Left colon (tissue), 2 donors: ENCODE measurements at regions not wholly inside any gene's neighbourhood (a gene's known extent, or its start where the extent isn't known, plus 50 kb on each side); places are given as distances from the start of the nearest gene placed in this dataset.

Experiments
- ATAC-seq: fragments of 200-7000 bp; cut with Tn5 transposase; one replicate; pipeline ENCODE4 v1.9.1; 2020; ENCODE audit warnings: mild to moderate bottlenecking, moderate library complexity
- DNase-seq, 2 donors: peaks; one replicate each; pipeline ENCODE4 v3.0.0-alpha.2; 2020
- intact Hi-C, 2 donors: fragments of 100-400 bp; cut with DNase I in 1 of 2; cut with micrococcal nuclease in 1 of 2; formaldehyde crosslinking; loops; one replicate each; pipeline versions ENCODE4 v1.11.2 to v1.14.0; 2022; cut with DNase I, micrococcal nuclease
- donor health status: DM: no; HTN: no; CAD: no.
- donor health status: DM: yes; HTN: yes; CAD: no.

DNA sequence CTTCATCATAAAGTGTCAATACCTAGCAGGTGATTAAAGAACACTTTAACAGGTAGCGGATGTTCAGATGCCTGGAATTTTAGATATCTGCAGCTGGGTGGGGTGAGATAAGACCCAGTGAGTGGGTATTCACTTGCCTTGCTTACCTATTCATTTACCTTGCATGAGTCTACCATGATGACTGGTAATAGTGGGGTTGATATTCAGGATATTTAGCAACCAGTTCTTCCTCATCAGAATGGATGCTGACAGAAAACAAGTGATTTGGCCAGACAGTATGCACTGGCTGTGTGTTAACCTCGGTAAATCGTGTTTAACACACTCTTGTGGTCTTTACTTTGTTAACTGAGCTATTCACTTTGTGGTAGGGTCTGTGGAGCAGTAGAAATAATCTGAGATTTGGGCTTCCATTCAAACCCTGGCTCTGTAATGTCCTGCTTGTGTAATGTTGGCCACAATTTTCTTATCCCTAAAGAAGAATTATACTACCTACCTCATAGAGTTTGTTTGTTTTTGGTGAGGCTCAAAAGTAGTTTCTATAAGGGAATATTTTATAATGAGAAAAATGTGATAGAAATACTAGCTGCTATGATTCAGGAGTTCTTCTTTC, 391.9 kb upstream of the TBL1XR1 start:
- DNase-seq: no peak
- intact Hi-C loops: no loop called here
- ATAC-seq: no peak

DNA sequence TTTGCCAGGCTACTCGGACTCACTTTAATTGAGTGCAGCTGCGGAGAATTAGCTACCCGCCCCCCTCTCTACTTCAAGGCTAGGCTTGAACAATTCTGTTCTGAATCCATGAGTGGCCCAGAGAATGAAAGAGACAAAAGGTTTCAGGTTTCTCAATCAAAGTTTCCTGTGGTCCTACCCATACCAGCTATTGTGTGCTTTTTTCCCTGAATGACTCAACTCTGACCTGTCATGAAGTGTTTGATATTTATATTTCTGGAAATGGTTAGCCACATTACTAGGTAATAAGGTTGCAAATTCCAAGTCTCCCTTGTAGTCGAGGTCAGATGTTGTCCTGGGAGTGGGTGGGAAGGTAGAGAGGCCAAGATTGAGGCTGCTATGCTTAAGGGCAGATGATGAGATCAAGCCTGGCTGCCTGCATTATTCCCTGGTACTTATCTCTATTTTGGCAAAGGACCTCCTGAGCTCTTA, 392.7 kb upstream of the TBL1XR1 start:
- DNase-seq (no peak), ATAC-seq (peak; percentile 84)
- intact Hi-C loops: no loop called here

DNA sequence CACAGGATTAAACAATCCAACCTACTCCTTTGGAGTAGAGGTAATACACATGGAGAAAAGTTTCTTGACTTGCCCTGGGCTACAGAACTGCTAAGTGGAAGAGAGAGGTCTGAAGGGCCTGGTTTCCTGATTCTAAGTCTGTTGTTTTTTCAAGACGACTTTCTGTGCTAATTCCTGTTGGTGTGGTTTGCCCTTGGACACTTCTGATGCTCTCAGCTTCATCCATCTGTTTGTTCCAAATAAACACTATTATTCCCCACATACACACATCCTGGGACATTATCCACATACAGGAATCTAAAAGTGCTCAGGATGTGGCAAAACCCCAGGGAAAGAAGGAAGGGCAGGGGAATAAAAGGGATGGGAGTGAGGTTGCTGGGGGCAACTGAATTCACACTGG, 393.5 kb upstream of the TBL1XR1 start:
- intact Hi-C loops: no loop called here
- no peak for ATAC-seq

DNA sequence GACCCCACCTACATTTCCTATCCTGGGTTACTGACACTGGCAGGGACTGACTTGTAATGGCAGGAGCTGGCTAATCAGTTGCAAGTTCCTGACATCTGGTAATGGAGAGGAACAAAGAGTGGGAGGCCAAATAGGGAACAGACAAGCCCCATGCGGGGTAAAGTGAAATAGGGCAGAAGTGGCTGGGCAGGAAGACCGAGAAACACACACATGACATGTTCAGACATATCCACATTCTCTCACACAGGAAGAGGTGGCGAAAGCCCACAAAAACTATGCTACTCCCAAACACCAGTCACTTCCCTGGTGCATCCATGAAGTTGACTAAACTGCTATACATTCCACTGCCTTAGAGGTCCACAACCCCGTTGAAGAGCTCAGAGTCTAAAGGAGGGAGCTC, 394.1 kb upstream of the TBL1XR1 start:
- DNase-seq: no peak
- intact Hi-C loops: no loop called here
- no peak for ATAC-seq

More for the DNA sequence above, 393.5 kb upstream of the TBL1XR1 start:
- no peak for DNase-seq

DNA sequence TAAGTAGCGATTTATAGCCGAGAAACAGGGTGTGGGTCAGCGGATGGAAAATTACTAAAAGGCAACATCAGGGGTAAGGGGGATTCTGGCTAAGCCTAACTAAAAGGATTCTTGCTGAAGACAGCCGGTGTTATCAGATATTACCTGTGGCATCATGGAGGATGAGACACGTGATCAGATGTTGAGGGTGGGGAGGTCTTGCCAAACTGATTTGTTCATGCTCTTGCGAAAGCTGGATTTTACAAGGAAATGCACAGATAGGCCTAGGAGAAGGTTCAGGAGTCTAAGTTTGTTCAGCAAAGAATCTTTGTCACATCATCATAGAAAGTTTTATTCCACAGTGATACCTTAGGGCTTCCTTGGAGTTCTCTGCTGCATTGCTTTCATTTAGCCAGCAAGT, 396.8 kb upstream of the TBL1XR1 start:
- intact Hi-C loops: no loop called here
- peak; percentile 56 for ATAC-seq
- DNase-seq: no peak

DNA sequence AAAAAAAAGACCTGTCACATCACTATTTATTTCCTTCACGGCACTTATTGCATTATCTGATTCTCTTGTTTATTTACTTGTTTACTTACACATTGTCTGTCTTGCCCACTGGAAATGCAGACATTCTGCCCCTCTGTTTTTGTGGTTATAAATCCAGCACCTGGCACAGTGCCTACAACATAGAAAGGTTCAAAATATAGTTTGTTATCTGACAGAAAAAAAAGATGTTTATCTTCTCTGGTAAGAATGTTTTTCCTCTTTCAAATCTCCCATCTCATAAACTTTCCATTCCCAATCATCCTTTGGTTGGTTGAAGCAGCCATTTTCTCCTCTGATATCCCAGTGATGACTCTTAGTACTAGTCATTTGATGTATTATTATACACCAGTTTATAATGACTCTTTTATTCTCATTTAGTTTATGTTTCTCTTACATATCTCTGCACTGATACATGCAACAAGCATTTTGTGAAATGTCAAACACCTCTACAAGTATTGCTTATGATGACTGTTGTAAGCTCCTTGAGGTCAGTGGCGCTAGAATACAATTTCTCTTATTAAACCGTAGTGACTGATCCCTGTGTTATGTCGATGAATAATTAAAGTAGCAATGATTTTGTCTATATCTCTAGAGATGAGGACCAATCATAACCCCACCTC, 398.4 kb upstream of the TBL1XR1 start:
- no peak for ATAC-seq
- intact Hi-C loops: no loop called here
- DNase-seq: no peak

DNA sequence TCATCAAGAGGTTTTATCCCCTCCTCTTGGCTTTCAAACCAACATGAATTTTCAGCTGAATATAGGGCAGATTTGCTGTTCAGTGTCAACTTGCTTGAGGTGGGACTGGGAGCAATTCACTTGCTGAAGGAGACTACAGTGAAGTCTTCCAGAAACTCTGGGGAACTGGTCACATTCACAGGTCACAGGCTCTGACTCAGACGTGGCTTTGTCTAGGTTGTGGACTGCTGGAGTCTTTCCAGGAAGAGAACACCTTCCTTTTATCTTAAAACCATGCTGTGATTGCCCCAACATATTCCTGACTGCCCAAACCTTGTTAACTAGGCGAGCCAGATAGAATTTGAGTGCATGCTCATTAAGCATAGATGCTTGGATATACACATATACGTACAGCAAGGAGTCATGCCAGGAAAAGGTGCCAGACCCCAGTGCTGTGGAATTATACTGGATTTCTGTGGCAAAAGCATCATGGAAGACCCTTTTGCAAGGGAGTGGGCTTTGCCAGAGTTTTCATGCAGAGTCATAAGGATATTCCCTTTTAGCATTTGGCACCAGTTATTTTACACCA, 399.1 kb upstream of the TBL1XR1 start:
- DNase-seq: no peak
- intact Hi-C loops: no loop called here
- peak; percentile 52 for ATAC-seq

DNA sequence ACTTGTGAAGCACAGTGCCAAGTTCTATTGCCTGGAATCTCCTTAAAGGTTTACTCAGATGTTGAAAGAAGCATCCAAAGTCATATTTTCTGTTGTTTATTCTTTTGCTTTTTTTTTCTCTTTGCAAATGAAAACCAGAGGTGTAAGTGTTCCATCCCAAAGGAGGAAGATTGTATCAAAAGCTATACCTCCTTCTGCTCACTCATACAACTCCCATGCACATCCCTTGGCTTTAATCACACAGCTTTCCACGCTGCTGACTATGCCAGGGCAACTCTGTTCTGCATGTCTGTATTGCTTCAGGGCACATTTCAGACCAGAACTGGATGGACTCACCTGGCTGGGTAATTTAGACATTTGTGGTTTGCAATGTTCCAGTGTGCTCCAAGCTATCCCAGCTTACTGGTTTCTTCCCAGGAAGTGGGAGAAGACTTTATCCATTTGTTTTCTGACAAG, 399.6 kb upstream of the TBL1XR1 start:
- ATAC-seq: no peak
- no peak for DNase-seq
- intact Hi-C loops: no loop called here

DNA sequence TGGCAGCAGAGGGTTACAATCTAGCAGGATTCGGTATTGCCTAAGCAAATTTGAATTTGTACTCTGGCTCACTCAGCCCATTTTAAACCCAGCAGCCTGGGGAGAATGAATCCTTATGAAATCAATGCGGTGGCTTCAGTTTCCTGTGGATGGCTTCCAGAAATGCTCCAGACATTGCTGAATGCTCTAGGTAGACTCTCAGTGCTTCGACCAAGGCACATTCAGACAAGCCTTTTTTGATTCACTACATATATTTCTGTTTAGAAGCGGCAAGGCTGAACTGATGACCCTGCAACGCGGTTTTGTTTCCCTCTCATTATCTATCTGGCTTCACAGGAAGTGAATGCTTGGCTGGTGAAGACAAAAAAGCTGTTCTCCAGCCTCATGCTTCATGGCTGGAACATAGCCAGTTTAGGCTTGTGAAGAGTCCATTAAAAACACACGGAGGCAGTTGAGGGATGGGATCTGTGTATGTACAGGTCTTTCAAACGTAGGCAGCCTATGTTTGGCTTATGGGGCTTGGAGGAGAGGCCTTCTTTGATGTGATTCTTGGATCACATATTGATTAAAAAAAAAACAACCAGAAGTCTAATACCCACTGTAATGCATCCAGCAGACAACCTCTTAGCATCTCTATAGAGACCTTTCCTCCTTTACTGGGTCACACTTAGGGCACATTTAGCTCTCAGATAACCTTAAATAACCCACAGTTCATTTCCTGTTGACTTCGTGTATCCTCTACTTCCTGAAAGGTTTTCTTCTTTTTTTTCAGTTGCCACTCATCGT, 400.2 kb upstream of the TBL1XR1 start:
- intact Hi-C loops: no loop called here
- DNase-seq: peak in 1 of 2 donors; percentile 21
- ATAC-seq: peak; percentile 68

DNA sequence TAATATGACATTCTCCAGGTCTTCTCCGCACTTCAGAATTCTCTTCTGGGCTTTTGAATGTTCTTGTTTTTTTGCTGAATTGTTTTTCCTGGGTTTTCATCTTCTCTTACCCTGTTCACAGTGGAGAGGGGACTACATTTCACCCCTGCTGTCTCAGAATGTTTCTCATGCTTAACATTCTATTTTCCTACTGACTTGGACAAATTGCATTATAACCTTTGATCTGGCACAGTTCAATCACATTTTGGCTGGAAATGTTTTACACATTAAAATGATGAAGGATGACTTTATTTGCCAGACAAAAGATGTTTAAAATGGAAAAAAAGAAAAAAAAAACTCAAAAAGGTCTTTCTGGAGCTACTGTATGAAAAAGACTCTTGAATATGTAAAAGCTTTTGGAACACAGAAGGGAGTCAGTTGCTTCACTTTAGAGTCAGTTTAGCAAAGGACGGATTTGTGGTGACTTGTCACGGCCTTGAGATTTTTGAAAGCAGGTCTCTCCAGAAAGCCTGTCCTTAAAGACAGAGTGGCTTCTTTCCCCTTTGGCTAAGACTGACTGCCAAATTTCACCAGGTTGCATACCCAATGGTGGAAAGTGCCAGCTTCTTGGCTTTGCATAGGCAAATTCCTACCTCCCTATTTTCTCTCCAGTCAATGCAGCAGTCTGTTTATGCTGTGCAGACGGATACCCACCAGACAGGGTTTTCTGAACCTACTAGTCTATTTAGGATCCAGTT, 401.0 kb upstream of the TBL1XR1 start:
- no peak for ATAC-seq
- no peak for DNase-seq
- intact Hi-C loops: no loop called here

DNA sequence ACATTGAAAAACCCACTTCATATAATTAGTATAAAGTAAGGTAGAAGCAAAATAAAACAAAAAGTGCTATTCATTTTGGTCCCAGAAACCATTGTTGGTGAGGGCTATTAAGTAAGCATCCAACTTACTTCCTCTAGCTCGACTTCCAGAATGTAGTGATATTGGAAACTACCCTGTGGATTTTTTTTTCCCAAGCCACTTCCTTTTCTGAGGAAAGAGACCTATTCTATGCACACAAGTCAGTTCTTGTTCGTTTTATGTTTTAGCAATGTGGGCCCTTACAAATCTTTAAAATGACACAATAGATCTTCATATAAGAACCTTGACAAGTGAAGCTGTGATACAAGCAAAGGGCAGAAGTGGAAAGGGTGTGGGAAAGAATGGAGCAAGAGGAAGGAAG, 402.0 kb upstream of the TBL1XR1 start:
- no peak for DNase-seq
- ATAC-seq: no peak
- intact Hi-C loops: no loop called here

DNA sequence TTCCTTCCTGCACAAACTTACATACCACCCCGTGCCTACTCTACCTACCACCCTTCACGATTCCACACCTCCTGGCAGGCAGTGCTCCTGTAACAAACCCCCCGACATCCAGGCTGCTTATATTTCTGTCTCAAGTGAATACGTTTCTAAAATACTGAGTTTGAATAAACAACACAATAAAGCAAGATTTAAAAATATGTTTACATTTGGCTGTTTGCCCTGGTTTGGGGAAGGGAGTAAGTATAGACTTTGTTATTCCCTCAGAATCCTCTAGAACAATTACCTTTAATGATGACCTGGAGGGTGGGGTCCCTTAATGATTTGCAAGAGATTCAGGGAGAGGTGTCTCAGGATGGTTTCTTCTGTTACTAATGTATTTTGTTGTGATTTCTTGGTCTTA, 402.6 kb upstream of the TBL1XR1 start:
- ATAC-seq (no peak), DNase-seq (no peak)
- intact Hi-C loops: no loop called here

DNA sequence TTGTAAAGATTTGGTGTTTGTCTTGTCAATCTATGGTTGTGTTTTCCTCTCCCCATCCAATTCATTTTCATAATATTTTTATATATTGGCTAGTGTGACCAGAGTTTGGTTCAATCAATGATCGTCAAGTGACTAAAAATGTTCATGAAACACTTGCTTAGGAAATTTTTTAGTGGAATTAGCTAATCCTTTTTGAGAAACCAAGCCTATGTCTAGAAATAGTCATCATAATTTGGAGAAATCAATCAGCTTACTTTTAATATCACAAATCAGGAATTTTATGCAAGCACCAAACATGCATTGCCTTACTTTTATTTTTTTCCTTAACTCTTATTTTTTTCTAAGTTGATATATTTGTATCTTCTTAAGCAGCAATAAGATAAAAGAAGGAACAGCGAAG, 403.1 kb upstream of the TBL1XR1 start:
- intact Hi-C loops: no loop called here
- ATAC-seq (no peak), DNase-seq (no peak)

DNA sequence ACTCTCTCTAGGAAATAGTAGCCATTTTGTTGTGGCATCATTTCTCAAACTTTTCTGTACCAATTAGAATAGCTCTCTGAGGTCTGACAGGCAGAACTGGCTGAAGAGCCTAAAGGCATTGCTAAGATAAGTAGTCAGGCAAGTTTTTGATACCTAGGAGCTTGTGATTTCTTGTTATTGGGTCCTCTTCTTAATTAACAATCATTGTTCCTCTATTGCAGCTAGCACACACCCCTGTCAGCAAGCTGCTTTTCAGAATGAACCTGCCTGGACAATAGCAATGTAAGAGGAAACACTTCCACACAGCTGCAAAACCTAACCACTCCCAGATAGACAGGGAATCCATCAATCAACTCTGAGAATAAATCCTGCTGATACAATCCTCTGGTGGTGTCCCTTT, 403.9 kb upstream of the TBL1XR1 start:
- ATAC-seq (no peak), DNase-seq (no peak)
- intact Hi-C loops: no loop called here

DNA sequence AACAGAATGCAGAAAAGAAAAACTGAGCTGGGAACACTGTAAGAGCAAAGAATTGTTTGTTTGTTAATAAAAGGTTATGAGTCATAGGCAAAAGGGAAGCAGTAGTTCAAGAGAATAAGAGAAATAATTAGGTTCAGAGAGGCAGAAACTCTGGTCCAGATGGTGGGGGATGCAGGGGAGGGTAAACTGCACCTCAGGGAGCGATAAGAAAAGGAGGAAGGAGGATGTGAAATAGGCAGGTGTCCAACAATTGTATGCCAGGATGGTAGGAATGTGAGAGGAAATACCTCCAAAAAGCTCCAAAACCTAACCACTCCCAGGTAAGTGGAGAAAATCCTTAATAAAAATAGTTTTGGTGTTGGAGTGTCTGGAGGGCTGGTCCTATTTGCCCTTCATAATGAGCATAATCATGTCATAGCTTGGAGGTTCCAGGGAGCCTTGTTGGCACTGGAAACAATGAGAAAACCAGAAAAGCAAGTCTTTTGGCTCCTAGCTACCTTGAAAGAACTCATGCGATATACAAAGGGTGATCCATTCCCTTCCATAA, 405.4 kb upstream of the TBL1XR1 start:
- intact Hi-C loops: no loop called here
- DNase-seq (no peak), ATAC-seq (peak; percentile 53)

DNA sequence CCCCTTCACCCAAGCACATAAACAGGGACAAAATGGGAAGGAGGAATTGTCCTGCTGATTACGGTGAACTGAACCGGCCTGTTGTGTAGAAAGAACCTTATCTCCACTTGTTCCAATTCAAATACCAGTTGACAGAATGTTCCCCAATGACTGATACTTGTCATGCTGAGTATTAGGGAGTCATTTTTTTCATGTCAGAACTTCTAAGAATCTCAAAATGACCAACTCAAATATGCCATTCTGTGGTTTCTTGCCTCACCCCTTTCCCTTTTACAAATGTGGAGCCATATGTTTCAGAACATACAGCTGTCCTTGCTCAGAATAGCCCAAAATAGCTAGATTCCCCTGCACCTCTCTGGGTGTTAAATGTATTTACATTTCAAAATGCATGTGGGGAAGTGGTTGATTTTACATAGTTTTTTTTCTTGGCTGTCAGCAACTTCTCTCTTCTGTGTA, 405.9 kb upstream of the TBL1XR1 start:
- intact Hi-C loops: no loop called here
- ATAC-seq: no peak

DNA sequence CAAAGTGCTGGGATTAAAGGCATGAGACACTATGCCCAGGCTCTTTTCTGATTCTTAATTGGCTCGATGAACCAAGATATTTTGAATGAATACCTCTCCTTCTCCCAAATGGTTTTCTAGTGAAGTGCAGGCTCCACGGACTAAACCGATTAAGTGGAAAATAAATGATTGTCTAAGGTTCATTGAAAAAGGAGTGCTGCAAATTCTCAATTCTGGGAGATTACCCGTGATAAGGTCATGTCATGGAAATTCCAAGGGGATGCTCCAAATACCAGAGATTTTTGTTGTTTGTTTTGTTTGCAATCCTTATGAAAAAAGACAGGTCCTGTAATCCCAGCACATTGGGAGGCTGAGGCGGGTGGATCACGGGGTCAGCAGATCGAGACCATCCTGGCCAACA, 406.9 kb upstream of the TBL1XR1 start:
- intact Hi-C loops: no loop called here
- ATAC-seq: no peak
- DNase-seq: no peak

More for the DNA sequence above, 405.9 kb upstream of the TBL1XR1 start:
- DNase-seq: no peak

DNA sequence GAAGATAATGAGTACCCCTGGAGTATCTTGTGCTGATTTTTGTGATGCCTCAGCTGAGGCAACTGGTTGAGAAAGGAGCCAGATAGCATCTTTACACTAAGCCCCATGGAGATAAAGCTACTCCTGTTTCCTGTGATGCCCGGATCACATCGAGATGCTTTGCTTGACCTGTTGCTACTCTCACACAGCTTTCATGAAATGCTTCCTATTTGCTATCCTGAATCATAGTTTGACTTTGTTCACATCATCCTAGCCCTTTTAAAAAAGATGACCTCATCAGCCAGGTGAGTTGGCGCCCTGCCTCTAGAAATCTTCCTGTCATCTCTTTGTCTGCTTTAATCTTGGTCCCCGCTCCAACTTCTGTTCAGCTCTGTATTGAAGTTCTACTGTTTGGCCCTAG, 409.6 kb upstream of the TBL1XR1 start:
- intact Hi-C loops: no loop called here
- DNase-seq (no peak), ATAC-seq (no peak)

DNA sequence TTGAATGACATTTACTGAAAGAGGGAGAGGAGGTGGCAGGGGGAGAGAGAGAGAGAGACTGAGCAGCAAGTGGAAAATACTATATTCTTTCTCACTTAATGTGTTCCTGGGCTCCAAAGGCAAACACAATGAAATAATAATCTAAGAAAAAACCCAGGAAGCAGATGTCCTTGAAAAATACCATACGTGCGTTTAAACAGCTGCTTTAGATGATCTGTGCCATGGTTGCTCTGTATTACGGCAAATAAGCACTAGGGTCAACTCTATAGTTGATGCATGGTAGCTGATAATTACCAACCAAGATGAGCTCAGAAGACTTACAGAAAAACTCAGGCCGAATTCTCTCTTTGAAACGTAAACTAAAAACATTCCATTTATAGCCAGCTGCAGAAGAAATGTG, 410.3 kb upstream of the TBL1XR1 start:
- DNase-seq (no peak), ATAC-seq (no peak)
- intact Hi-C loops: no loop called here
